Sigmoid colon (tissue), 6 donors: ENCODE measurements at regions not wholly inside any gene's neighbourhood (a gene's known extent, or its start where the extent isn't known, plus 50 kb on each side); places are given as distances from the start of the nearest gene placed in this dataset.
"Not testable (repeated sequence)": the region's sequence is repeated elsewhere in the genome, so short reads cannot be mapped to it uniquely, and the experiment has no call there.

ENCODE experiments used
- DNase-seq: peaks from one replicate; pipeline ENCODE4 v3.0.0-alpha.2; 2019
- H3K27ac ChIP-seq, 4 donors: fragments of 200-600 bp; sonication (generic); one replicate each; pipeline ENCODE4 v1.5.1; 2016 to 2019; ENCODE audit warnings: mild to moderate bottlenecking in 1 of 4
- H3K27me3 ChIP-seq, 3 donors: fragments of 200-600 bp; sonication (generic); one replicate each; pipeline ENCODE4 v1.5.1; 2019; ENCODE audit warnings: mild to moderate bottlenecking in 1 of 3
- H3K36me3 ChIP-seq, 4 donors: fragments of 200-600 bp; sonication (generic); one replicate each; pipeline ENCODE4 v1.5.1; 2016 to 2019
- H3K4me1 ChIP-seq, 4 donors: fragments of 200-600 bp; sonication (generic); one replicate each; pipeline ENCODE4 v1.5.1; 2017 to 2019
- H3K4me3 ChIP-seq, 4 donors: fragments of 200-600 bp; sonication (generic); one replicate each; pipeline ENCODE4 v1.5.1; 2017 to 2019; ENCODE audit warnings: mild to moderate bottlenecking in 2 of 4, moderate library complexity in 1 of 4
- H3K9me3 ChIP-seq, 4 donors: fragments of 200-600 bp in 3 of 4; sonication (generic) in 3 of 4; one replicate each; pipeline versions ENCODE4 v1.5.1 to v1.6.1; 2013 to 2019
- CTCF ChIP-seq, 4 experiments: fragments of 450-650 bp in 3 of 4; fragments of 200-600 bp in 1 of 4; IDR thresholded peaks; one replicate each; pipeline ENCODE4 v1.5.1; 2016 to 2019; ENCODE audit warnings: antibody characterized with exemption in 4 of 4, mild to moderate bottlenecking in 3 of 4, moderate library complexity in 2 of 4
- EP300 ChIP-seq, 4 donors: sonication (generic); formaldehyde crosslinking; IDR thresholded peaks; one replicate each; pipeline ENCODE4 v1.6.1; 2017; ENCODE audit warnings: antibody characterized with exemption in 4 of 4
- POLR2A ChIP-seq, 2 donors: fragments of 450-650 bp; IDR thresholded peaks; one replicate each; pipeline ENCODE4 v1.6.1; 2016; ENCODE audit warnings: antibody characterized with exemption in 2 of 2, mild to moderate bottlenecking in 2 of 2, moderate library complexity in 2 of 2
- POLR2AphosphoS5 ChIP-seq, 4 donors: sonication (generic); formaldehyde crosslinking; IDR thresholded peaks; one replicate each; pipeline ENCODE4 v1.6.1; 2017; ENCODE audit warnings: antibody characterized with exemption in 4 of 4
- WGBS, 2 donors: extraction: QIAGEN DNeasy Blood & Tissue Kit; methylation state at CpG; one replicate each; pipeline ENCODE4 v1.1.7; 2013; 5-methylcytosine and 5-hydroxymethylcytosine counted together
- intact Hi-C: fragments of 100-400 bp; cut with DNase I; formaldehyde crosslinking; loops from one replicate; pipeline ENCODE4 v1.15.1; 2023
- donor health status: healthy with polysubstance abuse.
- donor health status: healthy.

- no peak for DNase-seq
- Histone ChIP-seq H3K9me3 (no peaks in the 10 kb centered on the region), H3K4me1 (peaks cover 0 to 13% (median 6%) of the 10 kb centered on the region in 4 donors), H3K36me3 (no peaks in the 10 kb centered on the region), H3K27ac (no peak overlapping the region), H3K4me3 (no peak overlapping the region), H3K27me3 (no peaks in the 10 kb centered on the region)
- intact Hi-C loops: no loop called here
- WGBS, 2 donors: 23 to 48% methylated on average over 2 of the region's 2 CpGs
- TF ChIP-seq EP300 (IDR thresholded peaks at IDR 0.05) (no peak), CTCF (IDR thresholded peaks at IDR 0.05) (no peak), POLR2AphosphoS5 (IDR thresholded peaks at IDR 0.05) (no peak), POLR2A (IDR thresholded peaks at IDR 0.05) (no peak)
These were observed 96.3 kb downstream of the SMIM20 start for GRCh38 chr4:26010304-26010703.

DNA sequence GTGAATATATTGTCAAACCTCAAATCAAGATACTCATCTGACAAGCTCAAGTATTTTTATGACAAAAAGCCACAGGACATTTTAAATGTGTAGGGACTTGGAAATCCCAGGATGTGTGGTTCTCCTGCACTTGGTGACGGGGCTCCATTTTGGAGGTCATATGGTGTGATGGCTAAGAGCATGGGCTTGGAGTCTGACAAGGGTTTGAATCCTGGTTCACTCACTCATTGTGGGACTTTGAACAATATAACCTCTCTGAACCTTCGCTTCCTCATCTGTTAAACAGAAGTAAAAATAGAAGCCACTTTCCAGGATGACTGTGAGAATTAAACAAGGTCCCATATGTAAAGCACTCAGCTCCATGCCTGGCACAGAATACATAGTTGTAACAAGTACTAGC, 99.6 kb downstream of the SMIM20 start:
- intact Hi-C loops: no loop called here
- no peak for TF ChIP-seq CTCF (IDR thresholded peaks at IDR 0.05)
- TF ChIP-seq POLR2AphosphoS5 (IDR thresholded peaks at IDR 0.05): no peak
- no peak for TF ChIP-seq EP300 (IDR thresholded peaks at IDR 0.05)
- TF ChIP-seq POLR2A (IDR thresholded peaks at IDR 0.05): no peak
- H3K27ac ChIP-seq: no peak overlapping the region
- H3K36me3 ChIP-seq: no peaks in the 10 kb centered on the region
- WGBS, 2 donors: 0 to 1% methylated on average over 2 of the region's 2 CpGs
- DNase-seq: no peak
- H3K27me3 ChIP-seq: no peaks in the 10 kb centered on the region
- no peak overlapping the region for H3K4me3 ChIP-seq
- peaks cover 0 to 23% (median 14%) of the 10 kb centered on the region in 4 donors for H3K4me1 ChIP-seq
- H3K9me3 ChIP-seq: no peaks in the 10 kb centered on the region

GRCh38 chr4:26015133-26015651, 101.2 kb downstream of the SMIM20 start:
- H3K27ac ChIP-seq: peak overlapping the region in 3 of 4 donors; percentile 44 to 63 (median 56)
- peak; percentile 73 for DNase-seq
- 65 to 68% methylated on average over 7 of the region's 7 CpGs for WGBS, 2 donors
- H3K36me3 ChIP-seq: no peaks in the 10 kb centered on the region
- no peak overlapping the region for H3K4me3 ChIP-seq
- H3K9me3 ChIP-seq: no peaks in the 10 kb centered on the region
- intact Hi-C loops: no loop called here
- TF ChIP-seq POLR2A (IDR thresholded peaks at IDR 0.05) (no peak), CTCF (IDR thresholded peaks at IDR 0.05) (no peak), POLR2AphosphoS5 (IDR thresholded peaks at IDR 0.05) (peak in 2 of 4 donors; percentile 19 to 44)
- H3K4me1 ChIP-seq: peaks cover 0 to 24% (median 14%) of the 10 kb centered on the region in 4 donors
- no peaks in the 10 kb centered on the region for H3K27me3 ChIP-seq

- no peak overlapping the region for H3K4me3 ChIP-seq
- WGBS, 2 donors: 85 to 87% methylated on average over 2 of the region's 2 CpGs
- H3K4me1 ChIP-seq: peaks cover 0 to 31% (median 19%) of the 10 kb centered on the region in 4 donors
- H3K27me3 ChIP-seq: no peaks in the 10 kb centered on the region
- TF ChIP-seq POLR2A (IDR thresholded peaks at IDR 0.05): no peak
- no peak for TF ChIP-seq POLR2AphosphoS5 (IDR thresholded peaks at IDR 0.05)
- TF ChIP-seq EP300 (IDR thresholded peaks at IDR 0.05): no peak
- no peak for TF ChIP-seq CTCF (IDR thresholded peaks at IDR 0.05)
- intact Hi-C loops: no loop called here
- no peaks in the 10 kb centered on the region for H3K36me3 ChIP-seq
- no peak for DNase-seq
- no peaks in the 10 kb centered on the region for H3K9me3 ChIP-seq
- peak overlapping the region in 2 of 4 donors; percentile 56 to 63 for H3K27ac ChIP-seq
These were observed 101.9 kb downstream of the SMIM20 start for GRCh38 chr4:26015906-26016305.

DNA sequence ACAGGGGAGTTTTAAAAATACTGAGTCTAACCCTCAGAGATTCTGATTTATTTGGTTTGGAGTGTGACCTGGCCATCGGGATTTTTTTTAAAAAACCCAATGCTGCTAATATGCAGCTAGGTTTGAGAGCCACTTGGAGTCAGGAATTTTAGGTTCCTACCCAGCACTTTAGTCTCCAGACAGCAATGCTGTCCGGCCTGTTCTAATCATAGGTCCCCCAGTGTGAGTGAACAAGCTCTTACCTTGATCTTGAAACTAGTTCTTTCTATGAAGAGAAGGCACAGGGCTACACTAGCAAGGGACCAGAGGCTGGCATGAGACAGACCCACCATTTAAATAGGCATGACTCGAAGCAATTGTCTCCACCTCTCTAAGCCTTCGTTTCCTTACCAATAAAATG, 103.5 kb downstream of the SMIM20 start:
- 70 to 97% methylated on average over 4 of the region's 4 CpGs for WGBS, 2 donors
- intact Hi-C loops: no loop called here

DNA sequence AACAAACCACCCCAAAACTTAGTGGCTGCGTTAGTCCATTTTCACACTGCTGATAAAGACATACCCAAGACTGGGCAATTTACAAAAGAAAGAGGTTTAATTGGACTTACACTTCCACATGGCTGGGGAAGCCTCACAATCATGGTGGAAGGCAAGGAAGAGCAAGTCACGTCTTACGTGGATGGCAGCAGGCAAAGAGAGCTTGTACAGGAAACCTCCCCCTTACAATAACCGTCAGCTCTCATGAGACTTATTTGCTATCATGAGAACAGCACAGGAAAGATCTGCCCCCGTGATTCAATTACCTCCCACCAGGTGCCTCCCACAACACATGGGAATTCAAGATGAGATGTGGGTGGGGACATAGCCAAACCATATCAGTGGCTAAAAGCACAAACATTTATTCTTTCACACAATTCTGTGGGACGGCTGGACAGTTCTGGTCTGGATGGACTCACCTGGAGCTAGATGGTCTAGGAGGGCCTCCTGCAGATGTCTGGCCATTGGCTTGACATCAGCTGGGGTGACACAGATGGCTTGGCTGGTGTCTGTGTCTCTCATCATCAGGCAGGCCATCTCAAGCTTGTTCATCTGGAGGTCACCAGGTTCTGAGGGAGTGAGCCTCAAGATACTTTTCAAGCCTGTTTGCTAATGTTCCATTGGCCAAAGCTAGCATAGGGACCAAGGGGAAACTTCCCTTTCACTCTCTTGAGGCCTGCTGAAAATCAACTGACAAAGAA, 104.1 kb downstream of the SMIM20 start:
- H3K9me3 ChIP-seq, H3K36me3 ChIP-seq, H3K27me3 ChIP-seq, DNase-seq, H3K27ac ChIP-seq, intact Hi-C loops, H3K4me3 ChIP-seq: not testable (repeated sequence)
- 73 to 83% methylated on average over 6 of the region's 6 CpGs for WGBS, 2 donors
- peaks cover 0 to 54% (median 40%) of the 10 kb centered on the region in 4 donors for H3K4me1 ChIP-seq

More for the DNA sequence above, 103.5 kb downstream of the SMIM20 start:
- no peaks in the 10 kb centered on the region for H3K27me3 ChIP-seq
- H3K4me3 ChIP-seq: no peak overlapping the region
- H3K36me3 ChIP-seq: no peaks in the 10 kb centered on the region
- TF ChIP-seq EP300 (IDR thresholded peaks at IDR 0.05): no peak
- no peak for TF ChIP-seq CTCF (IDR thresholded peaks at IDR 0.05)
- TF ChIP-seq POLR2AphosphoS5 (IDR thresholded peaks at IDR 0.05): no peak
- TF ChIP-seq POLR2A (IDR thresholded peaks at IDR 0.05): no peak
- H3K27ac ChIP-seq: no peak overlapping the region
- H3K4me1 ChIP-seq: peaks cover 0 to 48% (median 35%) of the 10 kb centered on the region in 4 donors
- no peak for DNase-seq
- no peaks in the 10 kb centered on the region for H3K9me3 ChIP-seq
